Astrocyte (in vitro differentiated cells and primary cell): ENCODE measurements at regions not wholly inside any gene's neighbourhood (a gene's known extent, or its start where the extent isn't known, plus 50 kb on each side); places are given as distances from the start of the nearest gene placed in this dataset.

ENCODE experiments used
- EZH2 ChIP-seq: IDR thresholded peaks from 2 replicates; pipeline ENCODE4 v1.6.1; 2012; ENCODE audit warnings: mild to moderate bottlenecking, low read length, inconsistent platforms; ENCODE audit not compliant: insufficient read depth
- TF ChIP-seq, protein P1 (sequence below): IDR thresholded peaks from 2 replicates; pipeline ENCODE4 v1.5.1; 2011; ENCODE audit warnings: low read depth, mild to moderate bottlenecking, inconsistent platforms, low read length, moderate library complexity; ENCODE audit not compliant: insufficient read depth

DNA sequence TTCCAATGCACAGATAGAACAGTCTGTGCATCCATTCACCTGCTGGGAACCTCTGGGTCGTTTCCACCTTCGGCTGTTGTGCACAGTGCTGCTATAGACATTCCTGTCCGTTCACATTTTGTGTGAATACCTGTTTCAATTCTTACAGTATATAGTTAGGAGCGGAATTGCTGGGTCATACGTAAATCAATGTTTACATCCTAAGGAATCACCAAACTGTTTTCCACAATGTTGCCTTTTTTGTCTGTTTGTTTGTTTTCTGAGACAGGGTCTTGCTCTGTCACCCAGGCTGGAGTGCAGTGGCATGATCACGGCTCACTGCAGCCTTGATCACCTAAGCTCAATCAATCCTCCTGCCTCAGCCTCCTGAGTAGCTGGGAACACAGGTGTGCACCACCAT, 158.3 kb downstream of the CRYBB2 start:
- TF ChIP-seq, protein P1, sequence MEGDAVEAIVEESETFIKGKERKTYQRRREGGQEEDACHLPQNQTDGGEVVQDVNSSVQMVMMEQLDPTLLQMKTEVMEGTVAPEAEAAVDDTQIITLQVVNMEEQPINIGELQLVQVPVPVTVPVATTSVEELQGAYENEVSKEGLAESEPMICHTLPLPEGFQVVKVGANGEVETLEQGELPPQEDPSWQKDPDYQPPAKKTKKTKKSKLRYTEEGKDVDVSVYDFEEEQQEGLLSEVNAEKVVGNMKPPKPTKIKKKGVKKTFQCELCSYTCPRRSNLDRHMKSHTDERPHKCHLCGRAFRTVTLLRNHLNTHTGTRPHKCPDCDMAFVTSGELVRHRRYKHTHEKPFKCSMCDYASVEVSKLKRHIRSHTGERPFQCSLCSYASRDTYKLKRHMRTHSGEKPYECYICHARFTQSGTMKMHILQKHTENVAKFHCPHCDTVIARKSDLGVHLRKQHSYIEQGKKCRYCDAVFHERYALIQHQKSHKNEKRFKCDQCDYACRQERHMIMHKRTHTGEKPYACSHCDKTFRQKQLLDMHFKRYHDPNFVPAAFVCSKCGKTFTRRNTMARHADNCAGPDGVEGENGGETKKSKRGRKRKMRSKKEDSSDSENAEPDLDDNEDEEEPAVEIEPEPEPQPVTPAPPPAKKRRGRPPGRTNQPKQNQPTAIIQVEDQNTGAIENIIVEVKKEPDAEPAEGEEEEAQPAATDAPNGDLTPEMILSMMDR = no peak
- no peak for TF ChIP-seq EZH2
